SK-N-SH (cell line): ENCODE measurements at regions not wholly inside any gene's neighbourhood (a gene's known extent, or its start where the extent isn't known, plus 50 kb on each side); places are given as distances from the start of the nearest gene placed in this dataset.

Source experiments
- CTCF ChIA-PET: fragments of 300-600, 350-600 bp; formaldehyde crosslinking; extraction: SDS; loops from one replicate; lab custom pipeline; 2021; lab: Yijun Ruan, JAX
- POLR2A ChIA-PET: fragments of 350-600 bp; sonication (Branson Sonifier 250); formaldehyde crosslinking; extraction: SDS; loops from one replicate; lab custom pipeline; 2020; ENCODE audit warnings: antibody characterized with exemption, inconsistent platforms; lab: Yijun Ruan, JAX
- DNase-seq: peaks from one replicate; pipeline ENCODE4 v3.0.0; 2012
- H2AFZ ChIP-seq: fragments of 200-600 bp; sonication (generic); 2 replicates; pipeline ENCODE4 v1.8.1; 2016; ENCODE audit warnings: antibody characterized with exemption, mild to moderate bottlenecking, low read depth
- H3F3A ChIP-seq: fragments of 200-600 bp; sonication (generic); replicated peaks from 2 replicates; pipeline ENCODE3; 2016; ENCODE audit warnings: antibody characterized with exemption, mild to moderate bottlenecking; ENCODE audit not compliant: insufficient read depth
- H3K27ac ChIP-seq, 2 experiments: fragments of 200-500 bp in 1 of 2; fragments of 200-600 bp in 1 of 2; sonication (Bioruptor generic) in 1 of 2; sonication (generic), shearing (Covaris generic) in 1 of 2; 2 replicates each; pipeline versions ENCODE4 v1.5.1 to v1.6.1; 2014 to 2016; ENCODE audit warnings: low read depth in 2 of 2, inconsistent platforms in 1 of 2, low read length in 1 of 2, mild to moderate bottlenecking in 1 of 2, mixed read lengths in 1 of 2
- H3K27me3 ChIP-seq: fragments of 200-600 bp; sonication (generic), shearing (Covaris generic); 2 replicates; pipeline ENCODE4 v1.6.1; 2016; ENCODE audit warnings: mixed run types; ENCODE audit not compliant: insufficient read depth
- H3K36me3 ChIP-seq, 2 experiments: fragments of 200-500 bp in 1 of 2; fragments of 200-600 bp in 1 of 2; sonication (Bioruptor generic) in 1 of 2; sonication (generic) in 1 of 2; replicated peaks in 1 of 2; 2 replicates each; pipeline versions ENCODE3 to v1.5.1; 2014 to 2016; ENCODE audit warnings: low read length in 1 of 2, mild to moderate bottlenecking in 1 of 2; ENCODE audit not compliant: insufficient read depth in 2 of 2, control insufficient read depth in 1 of 2
- H3K4me1 ChIP-seq, 2 experiments: fragments of 200-500 bp in 1 of 2; fragments of 200-600 bp in 1 of 2; sonication (Bioruptor generic) in 1 of 2; sonication (generic), shearing (Covaris generic) in 1 of 2; 2 replicates each; pipeline versions ENCODE4 v1.5.1 to v1.6.1; 2014 to 2016; ENCODE audit warnings: low read depth in 1 of 2, low read length in 1 of 2, mixed run types in 1 of 2; ENCODE audit not compliant: insufficient read depth in 2 of 2, control insufficient read depth in 1 of 2
- H3K4me2 ChIP-seq: fragments of 200-600 bp; sonication (generic), shearing (Covaris generic); 2 replicates; pipeline ENCODE4 v1.6.1; 2017; ENCODE audit warnings: mixed run types
- H3K4me3 ChIP-seq, 2 experiments: fragments of 200-500 bp in 1 of 2; fragments of 200-600 bp in 1 of 2; sonication (Bioruptor generic) in 1 of 2; sonication (generic), shearing (Covaris generic) in 1 of 2; 2 replicates each; pipeline versions ENCODE4 v1.5.1 to v1.8.1; 2014 to 2016; ENCODE audit warnings: low read depth in 2 of 2, inconsistent platforms in 1 of 2, low read length in 1 of 2, mild to moderate bottlenecking in 1 of 2, mixed read lengths in 1 of 2, moderate library complexity in 1 of 2
- H3K79me2 ChIP-seq: fragments of 200-600 bp; sonication (generic); 2 replicates; pipeline ENCODE4 v1.8.1; 2017; ENCODE audit warnings: mild to moderate bottlenecking; ENCODE audit not compliant: insufficient read depth
- H3K9ac ChIP-seq: fragments of 200-600 bp; sonication (generic); 2 replicates; pipeline ENCODE4 v1.6.1; 2017; ENCODE audit warnings: mixed run types
- H3K9me2 ChIP-seq: fragments of 200-600 bp; sonication (generic); 2 replicates; pipeline ENCODE4 v1.6.1; 2017; ENCODE audit warnings: mixed run types
- H3K9me3 ChIP-seq: fragments of 200-600 bp; sonication (generic); 2 replicates; pipeline ENCODE4 v1.6.1; 2017; ENCODE audit warnings: mixed run types, mild to moderate bottlenecking, moderate library complexity
- H4K20me1 ChIP-seq: fragments of 200-600 bp; sonication (generic); 2 replicates; pipeline ENCODE4 v1.6.1; 2017; ENCODE audit warnings: mild to moderate bottlenecking, mixed run types; ENCODE audit not compliant: insufficient read depth
- CTCF ChIP-seq: fragments of 200-600 bp; sonication (generic); IDR thresholded peaks from 2 replicates; pipeline ENCODE4 v1.6.1; 2017; ENCODE audit warnings: antibody characterized with exemption, mild to moderate bottlenecking, moderate library complexity
- ELF1 ChIP-seq: IDR thresholded peaks from 2 replicates; pipeline ENCODE4 v1.4.0; 2012
- EP300 ChIP-seq, 2 experiments: IDR thresholded peaks; 2 replicates each; pipeline versions ENCODE4 v1.4.0 to v1.6.1; 2012; ENCODE audit warnings: borderline replicate concordance in 1 of 2, low read depth in 1 of 2, low read length in 1 of 2
- EZH2phosphoT487 ChIP-seq: fragments of 200-600 bp; sonication (generic); IDR thresholded peaks from 2 replicates; pipeline ENCODE4 v1.6.1; 2017; ENCODE audit warnings: low read depth, mixed run types, mild to moderate bottlenecking, antibody characterized with exemption, moderate library complexity, borderline replicate concordance
- FOSL2 ChIP-seq: IDR thresholded peaks from 2 replicates; pipeline ENCODE4 v1.4.0; 2012; ENCODE audit warnings: low read depth, mild to moderate bottlenecking, moderate library complexity, borderline replicate concordance
- FOXM1 ChIP-seq: IDR thresholded peaks from 2 replicates; pipeline ENCODE4 v1.4.0; 2012; ENCODE audit warnings: low read depth, mild to moderate bottlenecking
- GATA2 ChIP-seq: sonication (generic); formaldehyde crosslinking; IDR thresholded peaks from 2 replicates; pipeline ENCODE4 v1.5.0; 2020; ENCODE audit warnings: mild to moderate bottlenecking, missing genetic modification reagents
- IRF3 ChIP-seq: fragments of 150-350 bp; IDR thresholded peaks from 2 replicates; pipeline ENCODE4 v1.6.1; 2016; ENCODE audit warnings: mild to moderate bottlenecking, low read depth, low read length
- JUND ChIP-seq: IDR thresholded peaks from 2 replicates; pipeline ENCODE4 v1.4.0; 2012
- NFIC ChIP-seq: IDR thresholded peaks from 2 replicates; pipeline ENCODE4 v1.4.0; 2012; ENCODE audit warnings: borderline replicate concordance
- NRF1 ChIP-seq: IDR thresholded peaks from 2 replicates; pipeline ENCODE4 v1.6.1; 2012; ENCODE audit warnings: low read depth, mild to moderate bottlenecking, low read length
- POLR2AphosphoS5 ChIP-seq: IDR thresholded peaks from 2 replicates; pipeline ENCODE4 v1.6.1; 2012; ENCODE audit warnings: low read depth, low read length
- RAD21 ChIP-seq: IDR thresholded peaks from 2 replicates; pipeline ENCODE4 v1.6.1; 2012; ENCODE audit warnings: mild to moderate bottlenecking, low read length
- RCOR1 ChIP-seq: fragments of 150-350 bp; IDR thresholded peaks from 2 replicates; pipeline ENCODE4 v1.6.1; 2017; ENCODE audit warnings: antibody characterized with exemption, low read length
- SMC3 ChIP-seq: IDR thresholded peaks from 2 replicates; pipeline ENCODE4 v1.6.1; 2012; ENCODE audit warnings: low read depth, low read length, improper control_type of control experiment
- TAF1 ChIP-seq: IDR thresholded peaks from 2 replicates; pipeline ENCODE4 v1.6.1; 2012; ENCODE audit warnings: low read depth, mild to moderate bottlenecking, low read length, moderate library complexity, borderline replicate concordance
- ZBTB33 ChIP-seq: IDR thresholded peaks from 2 replicates; pipeline ENCODE4 v1.4.0; 2012; ENCODE audit warnings: low read depth, borderline replicate concordance
- WGBS: methylation state at CpG from one replicate; pipeline ENCODE4 v1.1.6; 2017; ENCODE audit warnings: low lambda C conversion rate; 5-methylcytosine and 5-hydroxymethylcytosine counted together
- TF ChIP-seq, protein P1 (sequence below): IDR thresholded peaks from 2 replicates; pipeline ENCODE4 v1.6.1; 2012; ENCODE audit warnings: mild to moderate bottlenecking, low read depth, low read length, moderate library complexity

DNA sequence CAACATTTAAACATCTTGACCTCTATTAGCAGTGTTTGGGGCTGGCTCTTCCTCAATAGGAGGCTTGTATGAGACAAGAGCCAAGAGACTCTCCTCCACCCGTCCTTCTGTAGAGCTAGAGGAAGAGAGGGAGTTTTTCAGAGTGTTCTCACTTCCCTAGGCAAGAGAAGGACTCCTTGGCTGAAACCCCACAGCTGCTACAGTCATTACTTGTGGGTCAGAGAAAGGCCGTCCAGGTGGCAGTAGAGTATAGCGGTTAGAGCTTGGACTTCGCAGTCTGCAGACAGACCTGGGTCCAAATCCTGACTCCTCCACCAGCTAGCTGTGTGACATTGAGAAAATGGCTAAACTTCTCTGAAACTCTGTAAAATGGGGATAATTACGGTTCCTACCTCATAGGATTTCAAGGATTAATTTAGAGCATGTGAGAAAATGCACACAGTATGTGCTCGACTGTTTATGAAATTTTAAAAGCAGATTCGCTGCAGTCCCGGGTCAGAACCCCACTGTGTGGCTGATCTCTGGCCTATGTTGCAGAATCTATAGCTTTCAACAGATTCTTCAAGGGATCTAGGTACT lies 80.8 kb upstream of the ARAP3 start:
- H3K9ac ChIP-seq, result no peak overlapping the region
- H3K36me3 ChIP-seq, result no peaks in the 10 kb centered on the region
- TF ChIP-seq FOSL2 (no peak), EP300 (IDR thresholded peaks at IDR 0.05; ENCODE audit: borderline replicate concordance in 1 of 2, low read depth in 1 of 2, low read length in 1 of 2) (no peak)
- no peaks in the 10 kb centered on the region for H3K9me2 ChIP-seq
- DNase-seq, result no peak
- no peak overlapping the region for H3K27ac ChIP-seq
- POLR2A ChIA-PET, result no interaction called here
- H2AFZ ChIP-seq, result no peak overlapping the region
- CTCF ChIA-PET, result interaction anchor here (0.8 to 4.2 kb wide), 8 partner anchors 17 to 116 kb away, joined by 3 to 17 read pairs (median 4); partner anchors contain the start of gene PCDH1
- no peak overlapping the region for H3K4me2 ChIP-seq
- no peak overlapping the region for H3K4me3 ChIP-seq
- 53% methylated on average over 8 of the region's 8 CpGs for WGBS
- peaks cover 9% of the 10 kb centered on the region for H3K27me3 ChIP-seq
- H3K79me2 ChIP-seq, result no peaks in the 10 kb centered on the region
- no peaks in the 10 kb centered on the region for H3F3A ChIP-seq
- peaks cover 0 to 6% of the 10 kb centered on the region in 2 experiments; a peak in 1 of 4 replicates for H3K4me1 ChIP-seq
- no peaks in the 10 kb centered on the region for H4K20me1 ChIP-seq
- H3K9me3 ChIP-seq, result no peaks in the 10 kb centered on the region

GRCh38 chr5:141762316-141762715 lies 80.3 kb upstream of the ARAP3 start:
- no peak overlapping the region for H3K27ac ChIP-seq
- H3K36me3 ChIP-seq, result no peaks in the 10 kb centered on the region
- no peaks in the 10 kb centered on the region for H3K79me2 ChIP-seq
- H3K9me2 ChIP-seq, result no peaks in the 10 kb centered on the region
- no peak overlapping the region for H2AFZ ChIP-seq
- 50% methylated on average over 1 of the region's 11 CpGs for WGBS
- ChIA-PET POLR2A (no interaction called here), CTCF (interaction anchor here (0.6 to 4.2 kb wide), 7 partner anchors 17 to 198 kb away, joined by 3 to 17 read pairs (median 4); partner anchors contain the start of gene PCDH1)
- no peak overlapping the region for H3K9ac ChIP-seq
- H3K9me3 ChIP-seq, result no peaks in the 10 kb centered on the region
- no peak for DNase-seq
- no peaks in the 10 kb centered on the region for H3F3A ChIP-seq
- TF ChIP-seq ZBTB33 (no peak), EP300 (IDR thresholded peaks at IDR 0.05; ENCODE audit: borderline replicate concordance in 1 of 2, low read depth in 1 of 2, low read length in 1 of 2) (no peak), RAD21 (no peak), JUND (no peak), NRF1 (no peak), FOXM1 (no peak), FOSL2 (no peak), NFIC (no peak), IRF3 (no peak), SMC3 (no peak), ELF1 (no peak), GATA2 (CRISPR knock-in tag) (no peak), POLR2AphosphoS5 (no peak), RCOR1 (no peak), TAF1 (no peak), EZH2phosphoT487 (no peak), CTCF (no peak)
- TF ChIP-seq, protein P1, sequence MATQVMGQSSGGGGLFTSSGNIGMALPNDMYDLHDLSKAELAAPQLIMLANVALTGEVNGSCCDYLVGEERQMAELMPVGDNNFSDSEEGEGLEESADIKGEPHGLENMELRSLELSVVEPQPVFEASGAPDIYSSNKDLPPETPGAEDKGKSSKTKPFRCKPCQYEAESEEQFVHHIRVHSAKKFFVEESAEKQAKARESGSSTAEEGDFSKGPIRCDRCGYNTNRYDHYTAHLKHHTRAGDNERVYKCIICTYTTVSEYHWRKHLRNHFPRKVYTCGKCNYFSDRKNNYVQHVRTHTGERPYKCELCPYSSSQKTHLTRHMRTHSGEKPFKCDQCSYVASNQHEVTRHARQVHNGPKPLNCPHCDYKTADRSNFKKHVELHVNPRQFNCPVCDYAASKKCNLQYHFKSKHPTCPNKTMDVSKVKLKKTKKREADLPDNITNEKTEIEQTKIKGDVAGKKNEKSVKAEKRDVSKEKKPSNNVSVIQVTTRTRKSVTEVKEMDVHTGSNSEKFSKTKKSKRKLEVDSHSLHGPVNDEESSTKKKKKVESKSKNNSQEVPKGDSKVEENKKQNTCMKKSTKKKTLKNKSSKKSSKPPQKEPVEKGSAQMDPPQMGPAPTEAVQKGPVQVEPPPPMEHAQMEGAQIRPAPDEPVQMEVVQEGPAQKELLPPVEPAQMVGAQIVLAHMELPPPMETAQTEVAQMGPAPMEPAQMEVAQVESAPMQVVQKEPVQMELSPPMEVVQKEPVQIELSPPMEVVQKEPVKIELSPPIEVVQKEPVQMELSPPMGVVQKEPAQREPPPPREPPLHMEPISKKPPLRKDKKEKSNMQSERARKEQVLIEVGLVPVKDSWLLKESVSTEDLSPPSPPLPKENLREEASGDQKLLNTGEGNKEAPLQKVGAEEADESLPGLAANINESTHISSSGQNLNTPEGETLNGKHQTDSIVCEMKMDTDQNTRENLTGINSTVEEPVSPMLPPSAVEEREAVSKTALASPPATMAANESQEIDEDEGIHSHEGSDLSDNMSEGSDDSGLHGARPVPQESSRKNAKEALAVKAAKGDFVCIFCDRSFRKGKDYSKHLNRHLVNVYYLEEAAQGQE, result no peak
- H3K4me1 ChIP-seq, result peaks cover 0 to 11% of the 10 kb centered on the region in 2 experiments; a peak in 1 of 4 replicates
- peaks cover 9% of the 10 kb centered on the region for H3K27me3 ChIP-seq
- H4K20me1 ChIP-seq, result no peaks in the 10 kb centered on the region
- no peak overlapping the region for H3K4me3 ChIP-seq
- no peak overlapping the region for H3K4me2 ChIP-seq
